Neuronal stem cell (in vitro differentiated cells): ENCODE measurements at regions not wholly inside any gene's neighbourhood (a gene's known extent, or its start where the extent isn't known, plus 50 kb on each side); places are given as distances from the start of the nearest gene placed in this dataset.

ENCODE experiments used
- DNase-seq: peaks from one replicate; pipeline ENCODE4 v3.0.0-alpha.2; 2013; ENCODE audit warnings: low spot score
- H2AFZ ChIP-seq: one replicate; pipeline ENCODE4 v1.6.1; 2013; ENCODE audit warnings: mild to moderate bottlenecking, low read length, inconsistent platforms
- H2AK5ac ChIP-seq: 2 replicates; pipeline ENCODE4 v1.6.1; 2013; ENCODE audit warnings: low read depth, mild to moderate bottlenecking, inconsistent platforms, low read length, moderate library complexity, mixed read lengths
- H2BK120ac ChIP-seq: 2 replicates; pipeline ENCODE4 v1.6.1; 2013; ENCODE audit warnings: low read depth, mild to moderate bottlenecking, inconsistent platforms, low read length, moderate library complexity, mixed read lengths
- H2BK12ac ChIP-seq: one replicate; pipeline ENCODE4 v1.6.1; 2013; ENCODE audit warnings: low read length, inconsistent platforms
- H2BK15ac ChIP-seq: 2 replicates; pipeline ENCODE4 v1.6.1; 2013; ENCODE audit warnings: mild to moderate bottlenecking, low read length, inconsistent platforms, mixed read lengths
- H2BK5ac ChIP-seq: one replicate; pipeline ENCODE4 v1.6.1; 2013; ENCODE audit warnings: inconsistent platforms, mild to moderate bottlenecking, low read length, moderate library complexity
- H3K14ac ChIP-seq: one replicate; pipeline ENCODE4 v1.6.1; 2013; ENCODE audit warnings: low read length, inconsistent platforms
- H3K18ac ChIP-seq: 2 replicates; pipeline ENCODE4 v1.6.1; 2013; ENCODE audit warnings: low read length, inconsistent platforms
- H3K23ac ChIP-seq: 2 replicates; pipeline ENCODE4 v1.6.1; 2013; ENCODE audit warnings: low read depth, mild to moderate bottlenecking, mixed read lengths, low read length, inconsistent platforms; ENCODE audit not compliant: poor library complexity
- H3K27ac ChIP-seq: replicated peaks from 3 replicates; pipeline ENCODE4 v1.5.1; 2013; ENCODE audit warnings: low read length, inconsistent platforms
- H3K27me3 ChIP-seq, 3 experiments: 2 replicates each; pipeline ENCODE4 v1.6.1; 2013; ENCODE audit warnings: low read length in 3 of 3, mild to moderate bottlenecking in 2 of 3, inconsistent platforms in 1 of 3, low read depth in 1 of 3, mixed read lengths in 1 of 3, moderate library complexity in 1 of 3; ENCODE audit not compliant: control insufficient read depth in 3 of 3, insufficient read depth in 3 of 3
- H3K36me3 ChIP-seq, 2 donors: replicated peaks in 1 of 2; 2 replicates each; pipeline ENCODE4 v1.6.1; 2013; ENCODE audit warnings: low read length in 2 of 2; ENCODE audit not compliant: control insufficient read depth in 2 of 2, insufficient read depth in 2 of 2
- H3K4ac ChIP-seq: 2 replicates; pipeline ENCODE4 v1.6.1; 2013; ENCODE audit warnings: inconsistent platforms, mild to moderate bottlenecking, low read length, moderate library complexity
- H3K4me1 ChIP-seq, 2 donors: 1 replicate in 1 of 2; 2 replicates in 1 of 2; pipeline ENCODE4 v1.6.1; 2013; ENCODE audit warnings: low read length in 2 of 2, low read depth in 1 of 2; ENCODE audit not compliant: control insufficient read depth in 2 of 2, insufficient read depth in 1 of 2
- H3K4me2 ChIP-seq: one replicate; pipeline ENCODE4 v1.6.1; 2013; ENCODE audit warnings: mild to moderate bottlenecking, low read length, inconsistent platforms; ENCODE audit not compliant: insufficient read depth, poor library complexity, severe bottlenecking
- H3K4me3 ChIP-seq, 2 donors: 2 replicates each; pipeline ENCODE4 v1.5.1; 2013; ENCODE audit warnings: low read length in 2 of 2, mild to moderate bottlenecking in 2 of 2, inconsistent platforms in 1 of 2, moderate library complexity in 1 of 2
- H3K79me1 ChIP-seq: one replicate; pipeline ENCODE4 v1.6.1; 2013; ENCODE audit warnings: low read depth, mild to moderate bottlenecking, inconsistent platforms, low read length, moderate library complexity
- H3K9ac ChIP-seq: one replicate; pipeline ENCODE4 v1.6.1; 2013; ENCODE audit warnings: mild to moderate bottlenecking, low read depth, low read length, inconsistent platforms; ENCODE audit not compliant: poor library complexity
- H3K9me3 ChIP-seq, 2 donors: replicated peaks in 1 of 2; 2 replicates each; pipeline versions ENCODE3 to v1.6.1; 2013; ENCODE audit warnings: low read length in 2 of 2, mild to moderate bottlenecking in 2 of 2, inconsistent platforms in 1 of 2, low read depth in 1 of 2, mixed read lengths in 1 of 2, moderate library complexity in 1 of 2; ENCODE audit not compliant: control insufficient read depth in 2 of 2, insufficient read depth in 1 of 2
- H4K8ac ChIP-seq: one replicate; pipeline ENCODE4 v1.6.1; 2013; ENCODE audit warnings: low read depth, mild to moderate bottlenecking, inconsistent platforms, low read length, moderate library complexity
- H4K91ac ChIP-seq: one replicate; pipeline ENCODE4 v1.6.1; 2013; ENCODE audit warnings: low read length, low read depth, mild to moderate bottlenecking, inconsistent platforms; ENCODE audit not compliant: poor library complexity
- WGBS, 2 donors: extraction: QIAGEN DNeasy Blood & Tissue Kit; methylation state at CpG; one replicate each; pipeline ENCODE4 v1.1.7; 2013; ENCODE audit warnings: missing lambda C conversion rate in 2 of 2, mixed read lengths in 1 of 2; ENCODE audit not compliant: insufficient read length in 2 of 2, insufficient replicate concordance in 1 of 2; ENCODE audit errors: extremely low coverage in 2 of 2; 5-methylcytosine and 5-hydroxymethylcytosine counted together

DNA sequence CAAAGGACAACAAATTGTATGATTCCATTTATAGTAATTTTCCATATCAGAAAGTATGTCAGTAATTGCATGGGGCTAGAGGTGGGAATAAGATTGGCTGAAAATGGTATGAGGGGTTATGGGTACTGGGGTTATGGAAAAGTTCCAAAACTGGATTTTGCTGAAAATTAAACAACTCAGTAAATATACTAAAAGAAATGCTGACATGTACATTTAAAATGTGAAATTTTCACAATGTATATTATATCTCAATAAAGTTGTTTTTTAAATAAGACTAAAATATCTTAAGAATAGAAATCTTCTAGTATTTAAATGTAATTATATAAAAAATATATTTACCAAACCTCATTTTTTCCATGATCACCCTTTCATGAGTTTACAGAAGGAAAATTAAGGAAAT, 844.9 kb upstream of the SLIT2 start:
- no peak overlapping the region for H2BK15ac ChIP-seq
- no peak overlapping the region for H2BK12ac ChIP-seq
- H3K4me3 ChIP-seq: no peak overlapping the region
- H3K18ac ChIP-seq: no peak overlapping the region
- H2AK5ac ChIP-seq: no peak overlapping the region
- H3K79me1 ChIP-seq: no peaks in the 10 kb centered on the region
- no peak overlapping the region for H3K27ac ChIP-seq
- no peaks in the 10 kb centered on the region for H3K9me3 ChIP-seq
- H3K36me3 ChIP-seq: no peaks in the 10 kb centered on the region
- no peak overlapping the region for H3K9ac ChIP-seq
- no peak overlapping the region for H4K91ac ChIP-seq
- H3K4me1 ChIP-seq: no peaks in the 10 kb centered on the region
- H4K8ac ChIP-seq: no peak overlapping the region
- no peak overlapping the region for H3K23ac ChIP-seq
- no peak overlapping the region for H3K4me2 ChIP-seq
- no peak overlapping the region for H2AFZ ChIP-seq
- H2BK120ac ChIP-seq: no peak overlapping the region
- no peak for DNase-seq
- no peaks in the 10 kb centered on the region for H3K27me3 ChIP-seq
- no peak overlapping the region for H3K4ac ChIP-seq
- H2BK5ac ChIP-seq: no peak overlapping the region
- H3K14ac ChIP-seq: no peak overlapping the region

DNA sequence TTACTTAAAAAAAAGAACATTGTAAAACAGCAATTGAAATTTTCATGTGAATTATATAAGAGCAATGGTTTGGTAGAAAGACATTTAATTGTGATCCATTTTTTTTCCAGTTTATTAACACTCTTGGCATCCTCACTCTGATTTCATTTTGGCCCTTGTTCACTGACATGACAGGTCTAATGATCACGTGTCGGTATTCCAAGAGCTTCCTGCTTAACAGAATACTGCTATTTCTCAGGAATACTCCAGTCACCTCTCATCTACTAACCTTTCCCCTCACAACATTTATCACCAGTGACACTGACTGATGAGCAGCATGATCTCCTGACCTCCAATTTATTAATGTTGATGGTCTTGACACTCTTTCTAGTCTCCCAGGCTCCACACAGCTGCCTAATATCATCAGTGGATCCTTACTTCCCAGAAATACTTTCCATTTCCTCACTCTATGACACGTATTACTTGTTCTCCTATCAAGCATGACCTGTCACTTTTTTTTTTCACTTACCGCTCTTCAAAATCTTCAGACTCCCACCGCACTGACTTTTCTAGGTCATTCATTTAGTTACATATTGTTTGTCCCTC, 847.8 kb upstream of the SLIT2 start:
- 100% methylated on average over 1 of the region's 5 CpGs; no CpG with 5 or more reads in 1 of the 2 donors for WGBS, 2 donors
- Histone ChIP-seq H3K79me1 (no peaks in the 10 kb centered on the region), H3K9me3 (no peaks in the 10 kb centered on the region), H3K4me1 (no peaks in the 10 kb centered on the region), H3K27ac (no peak overlapping the region), H3K4me3 (no peak overlapping the region), H2BK120ac (no peak overlapping the region), H3K36me3 (no peaks in the 10 kb centered on the region), H2BK12ac (no peak overlapping the region), H3K14ac (no peak overlapping the region), H3K27me3 (no peaks in the 10 kb centered on the region), H4K91ac (no peak overlapping the region), H3K9ac (no peak overlapping the region), H4K8ac (no peak overlapping the region), H3K4me2 (no peak overlapping the region), H3K4ac (no peak overlapping the region), H2BK15ac (no peak overlapping the region), H3K23ac (no peak overlapping the region), H3K18ac (no peak overlapping the region), H2BK5ac (no peak overlapping the region), H2AFZ (no peak overlapping the region), H2AK5ac (no peak overlapping the region)
- DNase-seq: no peak

DNA sequence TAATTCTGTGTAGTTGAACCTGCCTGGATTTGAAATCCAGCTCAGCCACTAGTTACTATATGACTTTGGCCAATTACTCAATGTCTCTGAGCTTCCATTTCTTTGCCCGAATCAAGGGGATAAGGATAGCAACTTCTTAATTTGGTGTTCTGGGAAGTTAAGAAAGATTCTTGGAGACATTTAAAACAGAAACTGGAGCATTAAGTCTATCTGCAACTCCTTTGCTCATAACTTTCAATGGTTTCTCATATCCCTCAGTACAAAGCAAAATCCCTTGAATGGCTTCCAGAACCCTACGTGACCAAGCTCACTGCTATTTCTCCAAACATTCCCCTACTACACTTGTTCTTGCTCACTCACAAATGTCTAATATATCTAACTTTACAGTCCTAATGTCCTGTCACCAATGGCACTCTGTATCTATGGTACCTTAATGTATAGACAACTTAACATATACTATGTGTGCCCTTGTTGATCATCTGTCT, 849.1 kb upstream of the SLIT2 start:
- Histone ChIP-seq H2BK15ac (no peak overlapping the region), H3K4me2 (no peak overlapping the region), H2AK5ac (no peak overlapping the region), H3K18ac (no peak overlapping the region), H3K4me1 (no peaks in the 10 kb centered on the region), H4K8ac (no peak overlapping the region), H3K9ac (no peak overlapping the region), H3K9me3 (no peaks in the 10 kb centered on the region), H3K36me3 (no peaks in the 10 kb centered on the region), H2AFZ (no peak overlapping the region), H2BK5ac (no peak overlapping the region), H2BK120ac (no peak overlapping the region), H3K14ac (no peak overlapping the region), H4K91ac (no peak overlapping the region), H3K4me3 (no peak overlapping the region), H3K23ac (no peak overlapping the region), H3K79me1 (no peaks in the 10 kb centered on the region), H3K27me3 (no peaks in the 10 kb centered on the region), H2BK12ac (no peak overlapping the region), H3K27ac (no peak overlapping the region), H3K4ac (no peak overlapping the region)
- WGBS, 2 donors: no CpG with 5 or more reads among the region's 2 CpGs
- no peak for DNase-seq

DNA sequence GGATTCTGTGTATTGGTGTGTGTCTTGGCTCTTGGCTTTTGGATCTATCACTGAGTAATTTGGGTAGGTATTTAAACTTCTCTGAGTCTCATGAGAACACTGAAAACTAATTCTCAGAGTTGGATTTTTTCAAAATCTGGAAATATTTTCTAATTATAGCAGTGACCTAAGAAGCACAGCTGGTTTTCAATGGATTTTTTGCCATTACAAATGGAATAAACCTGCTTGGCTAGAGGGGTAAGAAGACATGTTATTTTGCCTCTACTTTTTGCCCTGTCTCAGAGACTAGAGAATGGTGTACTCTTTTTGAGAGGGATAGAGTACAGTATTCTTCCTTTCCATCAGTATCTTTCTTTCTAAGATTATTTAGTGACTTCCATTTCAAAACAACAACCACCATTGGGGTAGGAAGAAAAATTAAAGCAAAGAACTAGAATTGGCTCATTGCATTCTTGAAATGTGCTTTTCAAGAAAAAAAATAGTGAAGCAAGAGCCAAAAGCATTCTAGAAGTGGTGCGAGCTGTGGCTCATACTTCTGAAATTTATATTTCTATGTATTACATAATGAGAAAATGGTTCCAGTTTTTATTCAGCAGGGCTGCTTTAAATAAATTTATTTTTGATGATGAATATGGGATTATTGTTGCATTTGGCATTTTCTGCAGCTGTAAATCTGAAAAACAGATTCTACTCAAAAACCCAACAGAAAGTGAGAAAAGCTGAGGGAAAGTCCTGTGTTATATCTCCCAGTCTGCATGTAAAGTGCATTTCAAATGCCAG, 850.2 kb upstream of the SLIT2 start:
- Histone ChIP-seq H4K91ac (no peak overlapping the region), H3K9me3 (no peaks in the 10 kb centered on the region), H3K14ac (no peak overlapping the region), H3K27ac (no peak overlapping the region), H2BK12ac (no peak overlapping the region), H3K36me3 (no peaks in the 10 kb centered on the region), H2BK15ac (no peak overlapping the region), H2AFZ (no peak overlapping the region), H2BK120ac (no peak overlapping the region), H3K23ac (no peak overlapping the region), H3K4me1 (no peaks in the 10 kb centered on the region), H2AK5ac (no peak overlapping the region), H4K8ac (no peak overlapping the region), H3K27me3 (no peaks in the 10 kb centered on the region), H3K79me1 (no peaks in the 10 kb centered on the region), H2BK5ac (no peak overlapping the region), H3K4ac (no peak overlapping the region), H3K9ac (no peak overlapping the region), H3K4me3 (no peak overlapping the region), H3K18ac (no peak overlapping the region), H3K4me2 (no peak overlapping the region)
- WGBS, 2 donors: no CpG with 5 or more reads among the region's 1 CpG
- no peak for DNase-seq
